Activated CD8-positive, alpha-beta memory T cell treated with anti-CD3 and anti-CD28 coated beads, Interleukin-2, amount 50 U/mL, for 1 hour (primary cell): ENCODE measurements at regions not wholly inside any gene's neighbourhood (a gene's known extent, or its start where the extent isn't known, plus 50 kb on each side); places are given as distances from the start of the nearest gene placed in this dataset.

Experiments
- DNase-seq: peaks from one replicate; pipeline ENCODE4 v3.0.0-alpha.2; 2020; ENCODE audit errors: extremely low read depth

GRCh38 chr6:165950316-165950715 is 217.3 kb downstream of the TBXT start:
- no peak for DNase-seq

GRCh38 chr6:165949324-165949723 is 218.3 kb downstream of the TBXT start:
- no peak for DNase-seq

GRCh38 chr6:165944002-165944466 is 223.6 kb downstream of the TBXT start:
- no peak for DNase-seq

GRCh38 chr6:165941786-165942185 is 225.9 kb downstream of the TBXT start:
- DNase-seq: no peak

GRCh38 chr6:165941249-165941775 is 226.3 kb downstream of the TBXT start:
- no peak for DNase-seq

GRCh38 chr6:165940366-165940765 is 227.3 kb downstream of the TBXT start:
- no peak for DNase-seq

- DNase-seq: no peak
Measured at GRCh38 chr6:165939601-165940290, 227.9 kb downstream of the TBXT start.

GRCh38 chr6:165939047-165939446 is 228.6 kb downstream of the TBXT start:
- DNase-seq: no peak

- DNase-seq: no peak
Measured at GRCh38 chr6:165937564-165938358, 229.9 kb downstream of the TBXT start.

GRCh38 chr6:165936660-165937059 is 231.0 kb downstream of the TBXT start:
- no peak for DNase-seq

- DNase-seq: no peak
Measured at GRCh38 chr6:165936096-165936495, 231.6 kb downstream of the TBXT start.

GRCh38 chr6:165931675-165932074 is 236.0 kb downstream of the TBXT start:
- DNase-seq: no peak

- no peak for DNase-seq
Measured at GRCh38 chr6:165930668-165931214, 236.9 kb downstream of the TBXT start.

- DNase-seq: no peak
Measured at GRCh38 chr6:165929607-165930006, 238.0 kb downstream of the TBXT start.

GRCh38 chr6:165926378-165926777 is 241.3 kb downstream of the TBXT start:
- no peak for DNase-seq

GRCh38 chr6:165925474-165926156 is 242.0 kb downstream of the TBXT start:
- no peak for DNase-seq

- DNase-seq: no peak
Measured at GRCh38 chr6:165922309-165922794, 245.3 kb downstream of the TBXT start.

GRCh38 chr6:165920896-165921671 is 246.6 kb downstream of the TBXT start:
- no peak for DNase-seq

- DNase-seq: no peak
Measured at GRCh38 chr6:165917576-165917975, 250.1 kb downstream of the TBXT start.

GRCh38 chr6:165915022-165915770 is 252.2 kb upstream of the PDE10A start:
- DNase-seq: no peak
